Coronary artery (tissue), 2 donors: ENCODE measurements at regions not wholly inside any gene's neighbourhood (a gene's known extent, or its start where the extent isn't known, plus 50 kb on each side); places are given as distances from the start of the nearest gene placed in this dataset.

Source experiments
- DNase-seq: peaks from one replicate; pipeline ENCODE4 v3.0.0-alpha.2; 2017; ENCODE audit warnings: low spot score
- H3K27ac ChIP-seq, 2 donors: fragments of 200-600 bp; sonication (generic); one replicate each; pipeline ENCODE4 v1.5.1; 2016 to 2019
- H3K4me3 ChIP-seq: fragments of 200-600 bp; sonication (generic); 2 replicates; pipeline ENCODE4 v1.5.1; 2016; ENCODE audit warnings: mild to moderate bottlenecking, moderate library complexity
- TF ChIP-seq, protein P1 (sequence below): fragments of 200-600 bp; sonication (generic); IDR thresholded peaks from one replicate; pipeline ENCODE4 v1.5.1; 2019; ENCODE audit warnings: antibody characterized with exemption

DNA sequence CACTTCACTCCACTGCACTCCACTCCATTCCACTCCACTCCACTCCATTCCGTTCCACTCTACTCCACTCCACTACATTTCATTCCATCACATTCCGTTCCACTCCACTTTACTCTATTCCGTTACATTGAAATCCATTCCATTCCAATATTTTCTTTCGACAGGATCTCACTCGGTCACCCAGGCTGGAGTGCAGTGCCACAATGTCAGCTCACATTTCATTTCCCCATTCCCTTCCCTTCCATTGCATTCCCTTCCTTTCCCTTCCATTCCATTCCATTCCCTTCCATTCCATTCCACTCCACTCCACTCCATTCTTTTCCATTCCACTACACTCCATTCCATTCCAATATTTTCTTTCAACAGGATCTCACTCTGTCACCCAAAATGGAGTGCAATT is 1407.6 kb upstream of the USP9Y start:
- no peak for DNase-seq
- TF ChIP-seq, protein P1, sequence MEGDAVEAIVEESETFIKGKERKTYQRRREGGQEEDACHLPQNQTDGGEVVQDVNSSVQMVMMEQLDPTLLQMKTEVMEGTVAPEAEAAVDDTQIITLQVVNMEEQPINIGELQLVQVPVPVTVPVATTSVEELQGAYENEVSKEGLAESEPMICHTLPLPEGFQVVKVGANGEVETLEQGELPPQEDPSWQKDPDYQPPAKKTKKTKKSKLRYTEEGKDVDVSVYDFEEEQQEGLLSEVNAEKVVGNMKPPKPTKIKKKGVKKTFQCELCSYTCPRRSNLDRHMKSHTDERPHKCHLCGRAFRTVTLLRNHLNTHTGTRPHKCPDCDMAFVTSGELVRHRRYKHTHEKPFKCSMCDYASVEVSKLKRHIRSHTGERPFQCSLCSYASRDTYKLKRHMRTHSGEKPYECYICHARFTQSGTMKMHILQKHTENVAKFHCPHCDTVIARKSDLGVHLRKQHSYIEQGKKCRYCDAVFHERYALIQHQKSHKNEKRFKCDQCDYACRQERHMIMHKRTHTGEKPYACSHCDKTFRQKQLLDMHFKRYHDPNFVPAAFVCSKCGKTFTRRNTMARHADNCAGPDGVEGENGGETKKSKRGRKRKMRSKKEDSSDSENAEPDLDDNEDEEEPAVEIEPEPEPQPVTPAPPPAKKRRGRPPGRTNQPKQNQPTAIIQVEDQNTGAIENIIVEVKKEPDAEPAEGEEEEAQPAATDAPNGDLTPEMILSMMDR = no peak
- Histone ChIP-seq H3K27ac (no peak overlapping the region), H3K4me3 (no peak overlapping the region)

DNA sequence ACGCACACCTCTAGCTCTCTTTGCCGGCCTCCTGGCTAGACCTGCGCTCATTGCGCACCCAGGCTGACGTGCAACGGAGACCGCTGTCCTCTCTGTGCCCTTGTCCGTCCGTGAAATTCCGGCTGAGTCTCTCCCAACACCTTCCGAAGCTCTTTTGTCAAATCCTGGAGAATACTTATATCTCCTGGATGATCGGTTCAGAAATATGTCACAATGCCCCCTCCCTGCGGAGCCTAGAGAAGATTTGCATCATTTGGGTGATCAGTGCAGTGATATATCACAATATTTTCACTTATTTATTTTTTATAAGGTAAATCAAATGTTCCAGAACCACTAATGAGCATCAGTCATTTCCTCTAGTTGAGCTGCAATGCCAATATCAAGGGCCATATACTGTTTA is 1366.9 kb upstream of the USP9Y start:
- H3K27ac ChIP-seq = no peak overlapping the region
- no peak overlapping the region for H3K4me3 ChIP-seq
- peak; percentile 79 for DNase-seq
- TF ChIP-seq, protein P1 = no peak
